NCI-H2227 (cell line): ENCODE measurements at regions not wholly inside any gene's neighbourhood (a gene's known extent, or its start where the extent isn't known, plus 50 kb on each side); places are given as distances from the start of the nearest gene placed in this dataset.

Experiments used
- DNase-seq: peaks from one replicate; lab custom pipeline; 2025; ENCODE audit not compliant: unreplicated experiment; lab: John Stamatoyannopoulos, UW

DNA sequence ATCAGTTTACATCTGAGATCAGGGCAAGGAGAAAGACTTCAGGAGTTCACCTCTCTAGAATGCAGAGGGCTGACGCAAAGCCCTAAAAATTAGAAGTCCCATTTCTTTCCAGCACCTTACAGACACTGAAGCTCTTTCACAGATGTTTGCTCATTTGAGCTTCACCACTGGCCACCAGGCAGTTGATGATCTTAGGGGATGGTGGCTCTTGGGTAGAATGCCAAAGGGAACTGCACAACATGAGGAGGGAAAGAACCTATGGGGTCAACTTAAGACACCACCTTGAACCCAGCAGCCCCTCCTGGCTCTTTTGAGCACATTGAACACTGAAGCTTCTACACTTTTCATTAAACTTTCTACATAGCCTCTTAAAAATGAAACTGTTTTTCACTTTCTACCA is 390.3 kb upstream of the CELF2 start:
- no peak for DNase-seq

- DNase-seq, result no peak
Measured at GRCh38 chr10:10629512-10629911, 388.2 kb upstream of the CELF2 start.

GRCh38 chr10:10630281-10630680 is 387.4 kb upstream of the CELF2 start:
- DNase-seq, result no peak

GRCh38 chr10:10630782-10631181 is 386.9 kb upstream of the CELF2 start:
- no peak for DNase-seq

DNA sequence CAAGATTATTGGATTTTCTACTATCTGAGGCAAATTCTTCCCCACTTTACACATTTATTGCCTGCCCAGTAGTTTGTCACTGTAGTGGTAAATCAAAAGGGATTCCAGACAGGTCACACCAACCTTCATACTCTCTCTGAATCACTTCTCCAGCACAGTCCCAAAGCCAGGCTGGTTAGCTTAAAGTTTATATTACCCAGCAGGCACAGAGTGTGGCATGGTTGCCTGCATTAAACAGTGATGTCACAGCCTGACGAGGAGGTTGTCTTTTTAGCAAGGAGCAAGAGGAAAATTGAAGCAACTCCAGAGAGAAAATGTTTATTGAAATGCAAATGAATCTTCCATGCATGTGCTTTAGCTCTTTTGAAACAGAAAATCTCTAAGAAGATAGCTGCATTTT is 375.5 kb upstream of the CELF2 start:
- DNase-seq, result no peak

DNA sequence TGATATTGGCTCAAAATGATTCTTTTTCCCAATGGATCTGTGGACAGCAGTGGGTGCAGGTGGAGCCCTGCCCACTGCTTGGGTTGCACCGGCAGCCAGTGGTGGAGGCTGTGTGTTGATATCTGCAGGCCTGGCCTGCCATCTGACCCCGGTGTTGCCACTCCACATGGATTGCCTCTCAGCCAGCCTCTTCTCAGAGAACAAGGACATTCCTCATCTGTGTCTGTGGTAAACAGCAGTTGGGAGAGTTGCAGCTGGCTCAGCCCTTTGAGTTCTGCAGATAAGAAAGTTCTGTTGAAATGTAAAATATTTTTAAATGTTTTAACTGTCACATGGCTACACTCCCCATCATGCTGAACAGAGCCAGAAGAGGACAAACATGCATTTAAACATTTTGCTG is 374.9 kb upstream of the CELF2 start:
- DNase-seq, result no peak

- DNase-seq, result no peak
Measured at GRCh38 chr10:10644008-10644646, 373.5 kb upstream of the CELF2 start.

- no peak for DNase-seq
Measured at GRCh38 chr10:10644676-10645385, 372.8 kb upstream of the CELF2 start.

GRCh38 chr10:10647331-10647730 is 370.3 kb upstream of the CELF2 start:
- DNase-seq, result no peak

DNA sequence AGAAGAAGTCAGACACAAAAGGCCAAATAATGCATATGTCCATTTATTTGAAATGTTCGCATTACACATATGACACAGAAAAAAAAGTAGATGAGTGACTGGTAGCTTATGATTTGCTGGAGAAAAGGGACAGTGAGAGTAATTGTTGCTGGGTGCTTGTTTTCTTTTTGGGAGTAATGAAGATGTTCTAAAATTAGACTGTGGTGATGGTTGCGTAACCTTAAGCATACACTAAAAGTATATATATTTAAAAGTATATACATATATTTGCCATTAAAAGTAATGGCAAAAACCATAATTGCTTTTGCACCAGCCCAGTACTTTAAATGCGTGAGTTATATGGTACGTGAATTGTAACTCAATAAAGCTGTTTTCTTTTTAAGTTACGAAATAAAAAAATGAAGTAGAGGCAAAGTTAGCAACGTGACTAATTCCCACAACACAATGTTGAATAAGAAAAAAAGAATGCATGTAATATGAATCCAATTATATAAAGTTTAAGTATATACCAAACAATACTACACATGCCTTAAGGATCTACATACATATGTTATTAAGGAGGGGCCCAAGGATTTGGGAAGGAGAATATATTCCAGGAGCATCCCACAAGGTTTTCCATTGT is 360.4 kb upstream of the CELF2 start:
- DNase-seq, result no peak

GRCh38 chr10:10658172-10658785 is 359.4 kb upstream of the CELF2 start:
- DNase-seq, result no peak

DNA sequence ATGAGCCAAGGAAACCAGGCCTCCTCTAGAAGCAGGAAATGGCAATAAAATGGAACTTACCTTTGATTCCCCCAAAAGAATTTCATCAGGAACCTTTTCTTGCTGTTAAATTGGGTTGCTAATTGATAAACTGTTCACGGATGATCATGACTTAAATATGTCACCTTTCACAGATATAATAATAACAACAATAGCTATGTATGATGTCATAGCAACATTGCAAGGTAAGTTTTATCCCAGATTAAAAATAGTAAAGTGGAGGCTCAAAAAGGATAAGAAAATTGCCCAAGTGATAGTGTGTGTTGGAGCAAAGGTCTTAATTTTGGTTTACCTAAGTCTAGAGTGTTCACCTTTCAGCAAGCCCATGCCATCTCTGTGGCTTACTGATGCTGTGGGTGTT is 357.6 kb upstream of the CELF2 start:
- no peak for DNase-seq

- DNase-seq, result no peak
Measured at GRCh38 chr10:10661176-10661575, 356.5 kb upstream of the CELF2 start.

- DNase-seq, result no peak
Measured at GRCh38 chr10:10662716-10663408, 354.8 kb upstream of the CELF2 start.

- DNase-seq, result no peak
Measured at GRCh38 chr10:10663622-10664021, 354.1 kb upstream of the CELF2 start.

- no peak for DNase-seq
Measured at GRCh38 chr10:10665750-10666149, 351.9 kb upstream of the CELF2 start.

DNA sequence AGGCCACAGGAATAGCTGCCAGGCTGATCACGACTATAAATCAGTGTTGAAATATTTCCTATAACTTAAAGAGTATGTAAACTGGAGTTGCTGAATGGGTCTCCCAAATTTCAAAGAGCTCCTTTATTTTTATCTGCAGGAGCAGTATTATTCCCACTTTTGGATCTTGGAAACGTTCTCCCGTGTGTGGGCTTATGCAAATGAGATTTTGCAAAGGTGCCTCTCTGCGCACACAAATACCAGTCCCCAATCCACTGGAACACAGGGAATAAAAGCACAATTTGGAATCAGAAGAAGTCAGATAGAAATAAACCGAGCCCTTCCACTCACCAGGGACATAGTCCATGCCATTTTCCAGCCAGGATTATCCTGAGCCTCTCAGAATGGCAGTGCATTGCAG is 350.2 kb upstream of the CELF2 start:
- DNase-seq, result no peak

- no peak for DNase-seq
Measured at GRCh38 chr10:10676972-10677371, 340.7 kb upstream of the CELF2 start.

- no peak for DNase-seq
Measured at GRCh38 chr10:10677479-10677878, 340.2 kb upstream of the CELF2 start.

GRCh38 chr10:10680496-10680895 is 337.2 kb upstream of the CELF2 start:
- DNase-seq, result no peak

GRCh38 chr10:10684972-10685371 is 332.7 kb upstream of the CELF2 start:
- DNase-seq, result no peak
